ENCODE measurements at regions not wholly inside any gene's neighbourhood (a gene's known extent, or its start where the extent isn't known, plus 50 kb on each side); places are given as distances from the start of the nearest gene placed in this dataset.

DNA sequence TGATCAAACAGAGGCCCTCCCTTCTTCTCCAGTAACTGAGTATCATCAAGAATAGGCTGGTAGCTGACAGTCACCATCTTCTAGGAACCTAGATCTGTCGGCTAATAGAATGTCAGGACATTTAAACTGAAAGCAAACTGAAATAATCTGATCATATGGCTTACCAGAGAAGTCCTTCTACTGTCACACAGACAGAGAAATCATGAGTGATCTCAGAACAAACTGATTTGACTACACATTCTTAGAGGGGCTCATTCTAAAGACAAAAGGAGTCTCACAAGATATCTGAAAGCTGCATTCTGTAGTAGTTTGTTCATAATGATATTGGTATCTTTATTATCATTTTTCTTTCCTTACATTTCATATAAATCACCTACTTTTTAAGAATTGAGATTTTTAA, 130.9 kb upstream of the ADCY1 start:
- H3K4me3 ChIP-seq (ENCODE audit: low read depth, low read length) = no peak overlapping the region
- DNase-seq (ENCODE audit: low read depth, low spot score) = no peak
- in situ Hi-C loops (cut with HindIII; ENCODE audit: low sequenced_read_pairs) = no loop called here
- TF ChIP-seq, protein P1, sequence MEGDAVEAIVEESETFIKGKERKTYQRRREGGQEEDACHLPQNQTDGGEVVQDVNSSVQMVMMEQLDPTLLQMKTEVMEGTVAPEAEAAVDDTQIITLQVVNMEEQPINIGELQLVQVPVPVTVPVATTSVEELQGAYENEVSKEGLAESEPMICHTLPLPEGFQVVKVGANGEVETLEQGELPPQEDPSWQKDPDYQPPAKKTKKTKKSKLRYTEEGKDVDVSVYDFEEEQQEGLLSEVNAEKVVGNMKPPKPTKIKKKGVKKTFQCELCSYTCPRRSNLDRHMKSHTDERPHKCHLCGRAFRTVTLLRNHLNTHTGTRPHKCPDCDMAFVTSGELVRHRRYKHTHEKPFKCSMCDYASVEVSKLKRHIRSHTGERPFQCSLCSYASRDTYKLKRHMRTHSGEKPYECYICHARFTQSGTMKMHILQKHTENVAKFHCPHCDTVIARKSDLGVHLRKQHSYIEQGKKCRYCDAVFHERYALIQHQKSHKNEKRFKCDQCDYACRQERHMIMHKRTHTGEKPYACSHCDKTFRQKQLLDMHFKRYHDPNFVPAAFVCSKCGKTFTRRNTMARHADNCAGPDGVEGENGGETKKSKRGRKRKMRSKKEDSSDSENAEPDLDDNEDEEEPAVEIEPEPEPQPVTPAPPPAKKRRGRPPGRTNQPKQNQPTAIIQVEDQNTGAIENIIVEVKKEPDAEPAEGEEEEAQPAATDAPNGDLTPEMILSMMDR (IDR thresholded peaks at IDR 0.05; ENCODE audit: low read depth, low read length) = no peak

DNA sequence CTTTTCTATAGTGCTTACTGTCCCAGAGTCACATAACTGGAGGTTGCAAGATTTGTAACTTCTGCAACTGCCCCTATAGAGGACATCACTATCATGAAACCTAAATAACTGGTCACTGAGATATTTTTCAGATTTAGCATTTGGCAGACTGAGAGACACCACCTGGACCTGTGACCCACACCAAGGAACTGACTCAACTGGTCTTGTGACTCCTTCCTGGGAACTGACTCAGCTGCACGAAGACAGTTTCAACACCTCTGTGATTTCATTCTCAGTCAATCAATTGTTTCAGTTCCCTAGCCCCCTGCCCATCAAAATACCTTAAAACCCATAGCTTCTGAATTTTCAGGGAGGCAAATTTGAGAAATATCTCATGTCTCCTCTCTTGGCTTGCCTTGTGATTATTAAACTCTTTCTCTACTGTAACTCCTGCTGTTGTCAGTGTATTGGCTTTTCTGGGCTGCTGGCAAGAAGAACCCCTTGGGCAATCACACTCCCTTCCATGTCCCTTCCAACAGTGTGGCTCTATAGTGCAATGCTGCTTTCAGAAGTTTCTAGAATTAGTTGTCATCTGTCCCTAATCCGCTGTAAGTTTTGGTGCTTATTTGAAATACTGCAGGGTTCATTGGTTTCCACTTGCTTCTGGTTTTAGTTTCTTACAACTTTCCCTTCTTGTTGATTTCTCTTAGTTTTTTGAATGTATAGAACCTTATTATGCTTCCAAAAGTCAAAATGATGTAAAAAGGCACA, 127.8 kb upstream of the ADCY1 start:
- in situ Hi-C loops (cut with HindIII; ENCODE audit: low sequenced_read_pairs) = no loop called here
- H3K4me3 ChIP-seq (ENCODE audit: low read depth, low read length) = no peak overlapping the region
- no peak for DNase-seq (ENCODE audit: low read depth, low spot score)
- TF ChIP-seq, protein P1 (IDR thresholded peaks at IDR 0.05; ENCODE audit: low read depth, low read length) = no peak

DNA sequence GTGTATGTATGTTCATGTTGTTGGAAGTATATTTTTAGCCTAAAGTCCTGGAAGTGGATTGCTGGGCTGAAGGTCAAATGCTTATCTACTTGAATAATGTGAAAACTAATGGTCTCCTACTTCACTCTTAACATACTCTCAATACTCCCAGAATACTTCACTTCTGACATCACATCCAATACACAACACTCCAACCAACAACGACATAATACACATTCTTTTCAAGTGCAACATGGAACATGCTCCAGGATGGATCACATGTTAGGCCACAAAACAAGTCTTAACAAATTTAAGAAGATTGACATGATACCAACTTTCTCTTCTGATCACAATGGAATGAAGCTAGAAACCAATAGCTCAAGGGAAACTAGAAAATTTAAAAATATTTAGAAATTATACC, 126.9 kb upstream of the ADCY1 start:
- in situ Hi-C loops (cut with HindIII; ENCODE audit: low sequenced_read_pairs) = no loop called here
- DNase-seq (ENCODE audit: low read depth, low spot score) = no peak
- TF ChIP-seq, protein P1 (IDR thresholded peaks at IDR 0.05; ENCODE audit: low read depth, low read length) = no peak
- no peak overlapping the region for H3K4me3 ChIP-seq (ENCODE audit: low read depth, low read length)

DNA sequence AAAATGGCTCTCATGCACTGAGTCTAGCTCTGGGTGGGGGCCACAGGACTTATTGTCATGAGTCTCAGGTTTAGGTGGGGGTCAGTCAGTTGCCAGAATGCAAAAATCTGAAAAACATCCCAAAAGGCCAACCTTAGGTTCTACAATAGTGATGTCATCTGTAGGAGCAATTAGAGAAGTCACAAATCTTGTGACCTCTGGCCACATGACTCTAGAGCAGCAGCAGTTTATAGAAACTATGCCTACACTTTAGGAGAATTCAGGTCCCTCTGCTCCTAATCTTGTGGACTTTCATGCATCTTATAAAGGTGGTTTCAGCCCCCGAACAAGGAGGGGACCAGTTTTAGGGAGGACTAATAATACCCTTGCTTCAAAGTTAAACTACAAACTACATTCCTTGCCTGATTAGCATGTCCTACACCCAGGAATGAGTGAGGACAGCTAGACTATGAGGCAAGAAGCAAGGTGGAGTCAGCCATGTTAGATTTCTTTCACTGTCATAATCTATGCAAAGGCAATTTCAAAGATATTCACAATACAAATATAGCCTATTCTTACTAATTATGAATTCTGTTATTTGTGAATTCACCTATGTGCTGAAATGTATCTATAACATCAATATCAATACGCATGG, 123.5 kb upstream of the ADCY1 start:
- in situ Hi-C loops (cut with HindIII; ENCODE audit: low sequenced_read_pairs) = no loop called here
- TF ChIP-seq, protein P1 (IDR thresholded peaks at IDR 0.05; ENCODE audit: low read depth, low read length) = no peak
- no peak for DNase-seq (ENCODE audit: low read depth, low spot score)
- H3K4me3 ChIP-seq (ENCODE audit: low read depth, low read length) = no peak overlapping the region

DNA sequence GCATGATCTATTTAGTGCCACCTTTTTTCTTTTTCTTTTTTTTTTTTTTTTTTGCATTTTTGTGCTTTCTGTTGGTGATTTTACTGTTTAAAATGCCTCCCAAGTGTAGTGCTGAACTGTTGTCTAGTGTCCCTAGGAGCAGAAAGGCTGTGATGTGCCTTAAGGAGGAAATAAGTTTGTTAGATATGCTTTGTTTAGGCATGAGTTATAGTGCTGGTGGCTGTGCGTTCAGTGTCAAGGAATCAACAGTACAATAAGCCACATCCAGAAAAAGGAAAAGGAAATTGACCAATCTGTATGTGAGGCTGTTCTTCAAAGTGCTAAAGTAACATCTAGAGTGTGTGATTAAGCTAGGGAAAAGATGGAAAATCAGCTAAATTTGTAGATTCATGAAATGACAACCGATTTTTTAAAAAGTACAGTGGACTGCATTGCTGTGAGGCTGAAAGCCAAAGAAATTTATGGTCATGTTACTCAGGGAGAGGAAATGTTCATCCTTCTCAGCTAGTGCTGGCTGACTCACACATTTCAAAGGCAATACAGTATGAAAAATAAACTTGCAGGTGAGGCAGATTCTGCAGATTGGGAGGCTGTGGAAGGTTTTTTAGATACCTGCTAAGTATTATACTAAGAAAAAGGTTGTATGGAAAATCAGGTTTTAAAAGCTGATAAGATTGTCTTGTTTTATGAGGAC, 122.7 kb upstream of the ADCY1 start:
- in situ Hi-C loops (cut with HindIII; ENCODE audit: low sequenced_read_pairs) = no loop called here
- DNase-seq (ENCODE audit: low read depth, low spot score) = peak; percentile 38
- H3K4me3 ChIP-seq (ENCODE audit: low read depth, low read length) = no peak overlapping the region
- TF ChIP-seq, protein P1 (IDR thresholded peaks at IDR 0.05; ENCODE audit: low read depth, low read length) = no peak

DNA sequence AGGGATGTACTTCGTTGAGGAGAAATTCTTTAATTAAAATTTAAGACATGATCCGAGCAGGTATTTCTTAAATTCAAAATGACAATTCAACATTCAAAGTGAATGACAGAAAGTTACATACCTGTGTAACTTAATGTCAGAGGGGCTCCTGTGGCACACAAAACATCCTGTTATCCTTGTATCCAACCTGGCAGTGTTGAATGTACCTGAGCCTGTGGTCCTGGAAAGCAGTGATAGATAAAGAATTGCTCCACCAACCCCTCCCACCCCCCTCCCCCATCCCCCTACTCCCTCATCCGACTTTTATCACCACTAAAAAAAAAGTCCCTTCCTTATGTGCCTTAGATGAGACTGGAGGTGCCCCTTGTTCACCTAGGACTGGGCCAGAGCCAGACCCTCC, 119.4 kb upstream of the ADCY1 start:
- H3K4me3 ChIP-seq (ENCODE audit: low read depth, low read length) = no peak overlapping the region
- TF ChIP-seq, protein P1 (IDR thresholded peaks at IDR 0.05; ENCODE audit: low read depth, low read length) = no peak
- in situ Hi-C loops (cut with HindIII; ENCODE audit: low sequenced_read_pairs) = no loop called here
- DNase-seq (ENCODE audit: low read depth, low spot score) = no peak

All from astrocyte of the spinal cord (primary cell).